PC-3 (cell line): ENCODE measurements at regions not wholly inside any gene's neighbourhood (a gene's known extent, or its start where the extent isn't known, plus 50 kb on each side); places are given as distances from the start of the nearest gene placed in this dataset.
"Not testable (repeated sequence)": the region's sequence is repeated elsewhere in the genome, so short reads cannot be mapped to it uniquely, and the experiment has no call there.

Source experiments
- ATAC-seq: fragments of 200-7000 bp; cut with Tn5 transposase; 2 replicates; pipeline ENCODE4 v1.9.1; 2020; ENCODE audit warnings: mild to moderate bottlenecking, moderate library complexity
- BruUV-seq: library from RNA; stranded (reverse); fragments of 400-500 nt; replicated peaks from 2 replicates; lab custom pipeline; 2021; lab: Mats Ljungman, UMichigan
- CTCF ChIA-PET: fragments of 300-600 bp; sonication (Branson Sonifier 250); formaldehyde crosslinking; loops from one replicate; lab custom pipeline; 2022; ENCODE audit warnings: antibody characterized with exemption; lab: Charles Lee
- POLR2A ChIA-PET: fragments of 300-600 bp; sonication (Branson Sonifier 250); formaldehyde crosslinking; loops from one replicate; lab custom pipeline; 2022; ENCODE audit warnings: antibody characterized with exemption; ENCODE audit not compliant: unreplicated experiment; lab: Charles Lee
- DNase-seq: peaks from one replicate; pipeline ENCODE4 v3.0.0-alpha.2; 2015
- H2AFZ ChIP-seq: fragments of 300-600 bp; sonication (generic); 2 replicates; pipeline ENCODE4 v1.6.0; 2016; ENCODE audit warnings: antibody characterized with exemption, low read length
- H3F3A ChIP-seq: fragments of 300-600 bp; sonication (generic); one replicate; pipeline ENCODE4 v1.6.0; 2017; ENCODE audit warnings: antibody characterized with exemption, low read length, control low read depth, mild to moderate bottlenecking; ENCODE audit not compliant: unreplicated experiment
- H3K27ac ChIP-seq: fragments of 300-600 bp; sonication (generic); 2 replicates; pipeline ENCODE4 v1.5.1; 2016; ENCODE audit warnings: mild to moderate bottlenecking, low read length
- H3K27me3 ChIP-seq: fragments of 300-600 bp; sonication (generic); 2 replicates; pipeline ENCODE4 v1.6.1; 2016; ENCODE audit warnings: low read length, mixed read lengths
- H3K36me3 ChIP-seq: fragments of 300-600 bp; sonication (generic); 2 replicates; pipeline ENCODE4 v1.6.1; 2016; ENCODE audit warnings: low read depth, mixed run types, low read length, mixed read lengths
- H3K4me1 ChIP-seq: fragments of 300-600 bp; sonication (generic); 2 replicates; pipeline ENCODE4 v1.5.1; 2016; ENCODE audit warnings: low read length; ENCODE audit not compliant: insufficient read depth
- H3K4me2 ChIP-seq: fragments of 300-600 bp; sonication (generic); 2 replicates; pipeline ENCODE4 v1.6.0; 2016; ENCODE audit warnings: low read length
- H3K4me3 ChIP-seq: fragments of 300-600 bp; sonication (generic); 2 replicates; pipeline ENCODE4 v1.5.1; 2016; ENCODE audit warnings: mild to moderate bottlenecking, low read length, mixed read lengths
- H3K79me2 ChIP-seq: fragments of 300-600 bp; sonication (generic); 2 replicates; pipeline ENCODE4 v1.6.1; 2017; ENCODE audit warnings: low read length, mixed read lengths
- H3K9ac ChIP-seq: fragments of 300-600 bp; sonication (generic); 2 replicates; pipeline ENCODE4 v1.6.0; 2016; ENCODE audit warnings: mild to moderate bottlenecking, low read length
- H3K9me2 ChIP-seq: fragments of 300-600 bp; sonication (generic); replicated peaks from 2 replicates; pipeline ENCODE4 v1.6.1; 2016; ENCODE audit warnings: mixed run types, low read length, mixed read lengths
- H3K9me3 ChIP-seq: fragments of 300-600 bp; sonication (generic); 2 replicates; pipeline ENCODE4 v1.6.1; 2016; ENCODE audit warnings: low read length, mixed read lengths
- H4K20me1 ChIP-seq: fragments of 300-600 bp; sonication (generic); 2 replicates; pipeline ENCODE4 v1.6.1; 2016; ENCODE audit warnings: low read length, mixed read lengths
- CTCF ChIP-seq: fragments of 300-600 bp; sonication (generic); conservative IDR thresholded peaks from 2 replicates; pipeline ENCODE4 v1.5.1; 2017; ENCODE audit warnings: antibody characterized with exemption, low read depth, mild to moderate bottlenecking, low read length
- EZH2 ChIP-seq: fragments of 300-600 bp; sonication (generic); IDR thresholded peaks from one replicate; pipeline ENCODE4 v1.6.1; 2017; ENCODE audit warnings: antibody characterized with exemption, mild to moderate bottlenecking, low read length; ENCODE audit not compliant: unreplicated experiment
- EZH2phosphoT487 ChIP-seq: fragments of 300-600 bp; sonication (generic); IDR thresholded peaks from 2 replicates; pipeline ENCODE4 v1.6.1; 2018; ENCODE audit warnings: mild to moderate bottlenecking, antibody characterized with exemption, low read length, borderline replicate concordance
- intact Hi-C: fragments of 100-400 bp; cut with micrococcal nuclease; formaldehyde crosslinking; loops from 2 replicates; pipeline ENCODE4 v1.9.0; 2023

- Histone ChIP-seq H3F3A (no peaks in the 10 kb centered on the region), H4K20me1 (no peaks in the 10 kb centered on the region), H3K27ac (no peak overlapping the region), H3K4me1 (no peaks in the 10 kb centered on the region), H3K4me2 (no peak overlapping the region), H3K9me2 (no peaks in the 10 kb centered on the region), H3K9ac (no peak overlapping the region), H3K4me3 (no peak overlapping the region), H3K27me3 (no peaks in the 10 kb centered on the region), H3K79me2 (no peaks in the 10 kb centered on the region), H3K36me3 (no peaks in the 10 kb centered on the region), H2AFZ (no peak overlapping the region), H3K9me3 (no peaks in the 10 kb centered on the region)
- TF ChIP-seq EZH2phosphoT487 = no peak
- no peak for TF ChIP-seq EZH2
- no peak for TF ChIP-seq CTCF
- intact Hi-C loops = no loop called here
- ChIA-PET POLR2A (no interaction called here), CTCF (no interaction called here)
- no peak for DNase-seq
- BruUV-seq = no TSS peak
- no peak for ATAC-seq
Observed at GRCh38 chr11:42992594-42992993, 319.2 kb upstream of the API5 start.

GRCh38 chr11:42996421-42997307 lies 315.1 kb upstream of the API5 start:
- Histone ChIP-seq H3K4me1 (no peaks in the 10 kb centered on the region), H3K27ac (no peak overlapping the region), H4K20me1 (no peaks in the 10 kb centered on the region), H3K4me2 (no peak overlapping the region), H3K79me2 (no peaks in the 10 kb centered on the region), H2AFZ (no peak overlapping the region), H3K9me3 (no peaks in the 10 kb centered on the region), H3K36me3 (no peaks in the 10 kb centered on the region), H3K4me3 (no peak overlapping the region), H3K9me2 (no peaks in the 10 kb centered on the region), H3K9ac (no peak overlapping the region), H3F3A (no peaks in the 10 kb centered on the region), H3K27me3 (no peaks in the 10 kb centered on the region)
- DNase-seq = no peak
- ChIA-PET CTCF (no interaction called here), POLR2A (no interaction called here)
- TF ChIP-seq EZH2phosphoT487 (no peak), CTCF (no peak), EZH2 (no peak)
- intact Hi-C loops = no loop called here
- no TSS peak for BruUV-seq
- no peak for ATAC-seq

- not testable (repeated sequence) for BruUV-seq, H3K9ac ChIP-seq
Observed at GRCh38 chr11:43004879-43005278, 306.9 kb upstream of the API5 start.

More at GRCh38 chr11:43004879-43005278, 306.9 kb upstream of the API5 start:
- H3K79me2 ChIP-seq, H4K20me1 ChIP-seq, H3K4me2 ChIP-seq, H3K27me3 ChIP-seq, H3K27ac ChIP-seq, H3K36me3 ChIP-seq, intact Hi-C loops, H3K9me2 ChIP-seq, H3K4me3 ChIP-seq, CTCF ChIA-PET, ATAC-seq, H3K4me1 ChIP-seq, POLR2A ChIA-PET, DNase-seq, H2AFZ ChIP-seq, H3K9me3 ChIP-seq, H3F3A ChIP-seq: not testable (repeated sequence)
